Adrenal gland (tissue), 9 donors: ENCODE measurements at regions not wholly inside any gene's neighbourhood (a gene's known extent, or its start where the extent isn't known, plus 50 kb on each side); places are given as distances from the start of the nearest gene placed in this dataset.

Experiments
- DNase-seq, 7 donors: peaks; one replicate each; pipeline ENCODE4 v3.0.0-alpha.2; 2019 to 2020
- H3K27ac ChIP-seq, 5 donors: fragments of 200-600 bp; sonication (generic) in 4 of 5; 1 replicate in 3 of 5; 2 replicates in 2 of 5; pipeline versions ENCODE4 v1.5.1 to v1.8.0; 2016 to 2020; ENCODE audit warnings: mild to moderate bottlenecking in 1 of 5
- H3K27me3 ChIP-seq: fragments of 200-600 bp; 2 replicates; pipeline ENCODE4 v1.8.0; 2021
- H3K36me3 ChIP-seq, 2 donors: fragments of 200-600 bp; replicated peaks in 1 of 2; 1 replicate in 1 of 2; 2 replicates in 1 of 2; pipeline versions ENCODE4 v1.5.1 to v1.8.0; 2018 to 2022
- H3K4me1 ChIP-seq, 2 donors: fragments of 200-600 bp; replicated peaks in 1 of 2; 1 replicate in 1 of 2; 2 replicates in 1 of 2; pipeline versions ENCODE4 v1.5.1 to v1.8.0; 2018 to 2021
- H3K4me3 ChIP-seq, 4 donors: fragments of 200-600 bp; sonication (generic) in 3 of 4; one replicate each; pipeline ENCODE4 v1.5.1; 2016 to 2018
- H3K9me3 ChIP-seq, 3 donors: fragments of 200-600 bp; sonication (generic) in 1 of 3; replicated peaks in 1 of 3; 1 replicate in 2 of 3; 2 replicates in 1 of 3; pipeline versions ENCODE4 v1.5.1 to v1.8.0; 2016 to 2021
- CTCF ChIP-seq, 6 experiments: fragments of 450-650 bp in 4 of 6; fragments of 200-600 bp in 2 of 6; sonication (generic) in 1 of 6; IDR thresholded peaks; 1 replicate in 5 of 6; 2 replicates in 1 of 6; pipeline versions ENCODE4 v1.5.1 to v1.8.0; 2016 to 2021; ENCODE audit warnings: antibody characterized with exemption in 6 of 6, mild to moderate bottlenecking in 2 of 6, moderate library complexity in 1 of 6
- POLR2A ChIP-seq, 2 donors: fragments of 450-650 bp; IDR thresholded peaks; one replicate each; pipeline ENCODE4 v1.6.1; 2017; ENCODE audit warnings: antibody characterized with exemption in 2 of 2, mild to moderate bottlenecking in 2 of 2, moderate library complexity in 1 of 2
- WGBS, 4 donors: extraction: QIAGEN DNeasy Blood & Tissue Kit in 2 of 4; methylation state at CpG; one replicate each; pipeline versions ENCODE4 v1.1.5 to v1.1.7; 2013 to 2017; 5-methylcytosine and 5-hydroxymethylcytosine counted together
- intact Hi-C, 2 donors: fragments of 100-400 bp; cut with DNase I; formaldehyde crosslinking; loops; one replicate each; pipeline versions ENCODE4 v1.14.1 to v1.15.0; 2022 to 2023
- donor health status: healthy with polysubstance abuse.
- donor health status: Bipolar disorder and iron deficiency.
- donor health status: DM: yes; HTN: yes; CAD: no.
- donor health status: DM: no; HTN: no; CAD: no.
- donor health status: DM: no; HTN: no; CAD: no.

- intact Hi-C loops = no loop called here
- TF ChIP-seq POLR2A (IDR thresholded peaks at IDR 0.05) (no peak), CTCF (IDR thresholded peaks at IDR 0.05) (no peak)
- 63 to 74% (median 67%) methylated on average over 1 of the region's 1 CpG for WGBS, 4 donors
- no peaks in the 10 kb centered on the region for H3K36me3 ChIP-seq
- no peaks in the 10 kb centered on the region for H3K9me3 ChIP-seq
- no peak for DNase-seq
- no peaks in the 10 kb centered on the region for H3K27me3 ChIP-seq
- no peaks in the 10 kb centered on the region for H3K4me1 ChIP-seq
- no peak overlapping the region for H3K27ac ChIP-seq
- no peak overlapping the region for H3K4me3 ChIP-seq
These were observed 486.3 kb upstream of the FSHR start for GRCh38 chr2:49640630-49641029.

DNA sequence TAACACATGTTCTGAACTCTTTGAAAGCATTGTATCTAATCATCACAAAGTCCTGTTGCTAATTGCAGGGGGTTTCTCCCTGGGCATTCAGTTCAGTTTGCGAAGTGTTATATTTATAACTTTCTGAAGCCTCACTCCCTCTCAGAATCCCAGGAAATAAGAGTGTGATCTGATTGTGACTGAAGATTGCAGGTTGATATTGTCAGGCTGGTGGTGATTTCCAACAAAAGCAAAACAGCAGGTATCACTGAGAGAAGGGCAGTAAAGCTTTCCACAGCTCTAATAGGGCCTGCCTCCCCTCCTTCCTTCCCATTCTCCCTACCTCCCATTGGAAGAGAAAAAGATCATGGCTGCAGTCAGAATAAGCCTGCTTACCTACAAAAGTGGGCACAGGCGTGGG lies 466.7 kb upstream of the FSHR start:
- Histone ChIP-seq H3K27ac (no peak overlapping the region), H3K9me3 (no peaks in the 10 kb centered on the region), H3K4me3 (no peak overlapping the region), H3K4me1 (no peaks in the 10 kb centered on the region), H3K36me3 (no peaks in the 10 kb centered on the region), H3K27me3 (no peaks in the 10 kb centered on the region)
- WGBS, 4 donors = 52 to 85% (median 75%) methylated on average over 2 of the region's 2 CpGs
- DNase-seq = no peak
- TF ChIP-seq CTCF (IDR thresholded peaks at IDR 0.05) = no peak
- TF ChIP-seq POLR2A (IDR thresholded peaks at IDR 0.05) = no peak
- intact Hi-C loops = no loop called here

GRCh38 chr2:49619804-49620203 lies 465.5 kb upstream of the FSHR start:
- no peak overlapping the region for H3K4me3 ChIP-seq
- intact Hi-C loops = no loop called here
- 85 to 90% (median 87%) methylated on average over 3 of the region's 3 CpGs for WGBS, 4 donors

GRCh38 chr2:49618491-49618890 lies 464.2 kb upstream of the FSHR start:
- Histone ChIP-seq H3K9me3 (no peaks in the 10 kb centered on the region), H3K4me3 (no peak overlapping the region), H3K27me3 (no peaks in the 10 kb centered on the region), H3K4me1 (no peaks in the 10 kb centered on the region), H3K27ac (no peak overlapping the region), H3K36me3 (no peaks in the 10 kb centered on the region)
- intact Hi-C loops = no loop called here
- 59 to 70% (median 65%) methylated on average over 3 of the region's 3 CpGs for WGBS, 4 donors
- no peak for DNase-seq
- TF ChIP-seq CTCF (IDR thresholded peaks at IDR 0.05) (no peak), POLR2A (IDR thresholded peaks at IDR 0.05) (no peak)

More at GRCh38 chr2:49619804-49620203, 465.5 kb upstream of the FSHR start:
- no peak for TF ChIP-seq POLR2A (IDR thresholded peaks at IDR 0.05)
- no peak for TF ChIP-seq CTCF (IDR thresholded peaks at IDR 0.05)
- Histone ChIP-seq H3K9me3 (no peaks in the 10 kb centered on the region), H3K27me3 (no peaks in the 10 kb centered on the region), H3K36me3 (no peaks in the 10 kb centered on the region), H3K27ac (no peak overlapping the region), H3K4me1 (no peaks in the 10 kb centered on the region)
- DNase-seq = no peak
